ENCODE measurements at regions not wholly inside any gene's neighbourhood (a gene's known extent, or its start where the extent isn't known, plus 50 kb on each side); places are given as distances from the start of the nearest gene placed in this dataset.
"Not testable (repeated sequence)": the region's sequence is repeated elsewhere in the genome, so short reads cannot be mapped to it uniquely, and the experiment has no call there.

DNA sequence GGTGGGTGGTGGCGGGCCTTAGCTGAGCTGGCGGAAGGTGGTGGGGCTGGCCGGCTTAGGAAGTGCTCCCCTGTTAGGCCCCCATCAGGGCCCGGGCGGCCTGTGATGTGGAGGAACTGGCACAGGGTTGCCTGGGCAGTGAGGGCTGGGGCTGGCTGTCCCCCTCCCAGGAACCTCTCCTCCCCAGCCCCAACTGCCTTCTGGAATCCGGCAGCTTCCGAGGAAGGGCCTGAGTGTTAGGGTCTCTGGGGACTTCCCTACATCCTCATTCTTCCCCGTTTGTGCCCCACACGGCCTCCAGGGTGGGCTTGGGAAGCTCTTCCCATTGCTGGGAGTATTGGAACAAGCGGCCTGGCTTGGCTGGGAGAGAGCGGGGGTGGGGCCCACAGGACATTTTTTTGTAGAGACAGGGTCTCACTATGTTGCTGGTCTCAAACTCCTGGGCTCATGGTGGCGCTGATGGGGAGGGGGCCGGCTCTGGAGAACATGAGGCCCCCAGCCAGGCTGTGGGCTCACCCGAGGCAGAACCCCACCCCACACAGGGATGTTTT is 89.9 kb upstream of the CIBAR2 start:
- Histone ChIP-seq H3K27me3 (no peaks in the 10 kb centered on the region), H3K27ac (peak overlapping the region; percentile 72), H3K4me3 (peak overlapping the region in 1 of 2 donors; percentile 24), H3K4me1 (peaks cover 59% of the 10 kb centered on the region), H3K9me3 (no peaks in the 10 kb centered on the region), H3K36me3 (no peaks in the 10 kb centered on the region)
- no peak for DNase-seq (ENCODE audit: extremely low spot score in 2 of 2)
- TF ChIP-seq CTCF (IDR thresholded peaks at IDR 0.05) (no peak), POLR2A (IDR thresholded peaks at IDR 0.05) (no peak), POLR2AphosphoS5 (IDR thresholded peaks at IDR 0.05; ENCODE audit: insufficient read depth in 1 of 2, low read depth in 1 of 2) (no peak)
- intact Hi-C loops (cut with DNase I) = no loop called here

- Histone ChIP-seq H3K4me1 (peaks cover 59% of the 10 kb centered on the region), H3K27ac (peak overlapping the region; percentile 72), H3K4me3 (peak overlapping the region in 1 of 2 donors; percentile 24), H3K36me3 (no peaks in the 10 kb centered on the region), H3K27me3 (no peaks in the 10 kb centered on the region), H3K9me3 (no peaks in the 10 kb centered on the region)
- intact Hi-C loops (cut with DNase I) = no loop called here
- no peak for TF ChIP-seq CTCF (IDR thresholded peaks at IDR 0.05)
- TF ChIP-seq POLR2AphosphoS5 (IDR thresholded peaks at IDR 0.05; ENCODE audit: insufficient read depth in 1 of 2, low read depth in 1 of 2) = peak in 1 of 2 donors; percentile 52
- TF ChIP-seq POLR2A (IDR thresholded peaks at IDR 0.05) = no peak
- DNase-seq (ENCODE audit: extremely low spot score in 2 of 2) = no peak
Measured at GRCh38 chr16:85202631-85203461, 90.6 kb upstream of the CIBAR2 start.

GRCh38 chr16:85203462-85203813 is 91.2 kb upstream of the CIBAR2 start:
- peaks cover 53% of the 10 kb centered on the region for H3K4me1 ChIP-seq
- intact Hi-C loops (cut with DNase I) = no loop called here

DNA sequence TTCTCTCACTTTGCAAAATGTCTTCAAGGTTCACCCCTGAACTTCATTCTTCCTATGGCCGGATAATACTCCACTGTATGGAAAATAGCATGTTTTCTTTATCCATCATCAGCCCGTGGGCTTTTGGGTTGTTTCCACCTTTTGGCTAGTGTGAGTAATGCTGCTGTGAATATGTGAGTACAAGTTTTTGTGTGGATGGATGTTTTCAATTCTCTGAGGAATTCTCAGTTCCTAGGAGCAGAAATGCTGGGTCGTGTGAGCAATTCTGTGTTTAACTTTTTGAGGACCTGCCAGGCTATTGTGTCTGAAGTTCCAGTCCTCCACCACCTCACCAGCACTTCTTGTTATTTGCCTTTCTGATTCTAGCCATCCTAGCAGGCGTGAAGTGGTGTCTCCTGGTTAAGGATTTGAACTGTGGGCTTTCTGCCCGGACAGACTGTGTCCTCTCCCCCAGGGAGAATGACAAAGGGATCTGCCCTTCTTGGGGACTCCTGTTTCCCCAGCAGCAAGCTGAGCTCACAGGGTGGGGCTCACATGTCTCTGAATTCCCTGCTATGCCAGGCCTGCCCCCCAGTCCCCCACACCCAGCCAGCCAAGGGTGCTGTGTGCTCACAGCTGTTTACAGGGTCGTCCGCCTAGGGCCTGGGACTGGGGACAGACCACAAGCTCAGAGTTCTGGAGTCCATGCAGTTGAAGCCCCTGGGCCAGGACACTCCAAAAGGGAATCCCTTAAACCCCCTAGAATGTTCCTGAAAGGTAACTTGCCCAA is 92.2 kb upstream of the CIBAR2 start:
- no peaks in the 10 kb centered on the region for H3K36me3 ChIP-seq
- H3K27me3 ChIP-seq = no peaks in the 10 kb centered on the region
- no peak overlapping the region for H3K27ac ChIP-seq
- DNase-seq (ENCODE audit: extremely low spot score in 2 of 2) = no peak
- intact Hi-C loops (cut with DNase I) = no loop called here
- no peak overlapping the region for H3K4me3 ChIP-seq
- H3K9me3 ChIP-seq = no peaks in the 10 kb centered on the region
- H3K4me1 ChIP-seq = peaks cover 45% of the 10 kb centered on the region
- no peak for TF ChIP-seq POLR2AphosphoS5 (IDR thresholded peaks at IDR 0.05; ENCODE audit: insufficient read depth in 1 of 2, low read depth in 1 of 2)
- no peak for TF ChIP-seq POLR2A (IDR thresholded peaks at IDR 0.05)
- no peak for TF ChIP-seq CTCF (IDR thresholded peaks at IDR 0.05)

More at GRCh38 chr16:85203462-85203813, 91.2 kb upstream of the CIBAR2 start:
- no peak for DNase-seq (ENCODE audit: extremely low spot score in 2 of 2)
- H3K4me3 ChIP-seq = no peak overlapping the region
- no peaks in the 10 kb centered on the region for H3K36me3 ChIP-seq
- peak overlapping the region; percentile 36 for H3K27ac ChIP-seq
- H3K9me3 ChIP-seq = no peaks in the 10 kb centered on the region
- TF ChIP-seq POLR2A (IDR thresholded peaks at IDR 0.05) (no peak), POLR2AphosphoS5 (IDR thresholded peaks at IDR 0.05; ENCODE audit: insufficient read depth in 1 of 2, low read depth in 1 of 2) (no peak), CTCF (IDR thresholded peaks at IDR 0.05) (no peak)
- no peaks in the 10 kb centered on the region for H3K27me3 ChIP-seq

DNA sequence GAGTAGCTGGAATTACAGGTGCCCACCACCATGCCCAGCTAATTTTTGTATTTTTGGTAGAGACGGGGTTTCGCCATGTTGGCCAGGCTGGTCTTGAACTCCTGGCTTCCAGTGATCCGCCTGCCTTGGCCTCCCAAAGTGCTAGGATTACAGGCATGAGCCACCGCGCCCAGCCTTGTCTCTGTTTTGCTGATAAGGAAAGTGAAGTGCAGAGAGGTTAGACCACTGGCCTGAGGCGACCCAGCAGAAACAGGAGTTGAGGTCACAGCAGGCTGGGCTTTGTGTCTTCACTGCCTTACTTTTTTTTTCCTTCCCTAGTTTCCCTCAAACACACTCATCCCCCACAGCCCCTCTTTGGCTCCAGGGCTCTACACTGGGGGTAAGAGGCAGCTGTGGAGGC is 93.0 kb upstream of the CIBAR2 start:
- intact Hi-C loops (cut with DNase I); H3K27me3 ChIP-seq; DNase-seq (ENCODE audit: extremely low spot score in 2 of 2); H3K4me3 ChIP-seq; H3K9me3 ChIP-seq; H3K36me3 ChIP-seq; H3K27ac ChIP-seq: not testable (repeated sequence)
- H3K4me1 ChIP-seq = peaks cover 45% of the 10 kb centered on the region

Measured in vagina (tissue), 2 donors.